ENCODE measurements at regions not wholly inside any gene's neighbourhood (a gene's known extent, or its start where the extent isn't known, plus 50 kb on each side); places are given as distances from the start of the nearest gene placed in this dataset.

- TF ChIP-seq LEF1 (IDR thresholded peaks at IDR 0.05; ENCODE audit: borderline replicate concordance) (no peak), HDGF (IDR thresholded peaks at IDR 0.05; ENCODE audit: borderline replicate concordance) (no peak), CTBP1 (IDR thresholded peaks at IDR 0.05; ENCODE audit: borderline replicate concordance) (no peak), L3MBTL2 (conservative IDR thresholded peaks at IDR 0.05) (no peak), SP1 (IDR thresholded peaks at IDR 0.05) (no peak), ZNF384 (IDR thresholded peaks at IDR 0.05) (no peak), ELF4 (IDR thresholded peaks at IDR 0.05) (no peak), SUZ12 (IDR thresholded peaks at IDR 0.05) (no peak), TARDBP (IDR thresholded peaks at IDR 0.05) (no peak), NFRKB (IDR thresholded peaks at IDR 0.05) (no peak)
Measured at GRCh38 chr6:144947398-144947976, 662.4 kb downstream of the UTRN start.
